ENCODE measurements at regions not wholly inside any gene's neighbourhood (a gene's known extent, or its start where the extent isn't known, plus 50 kb on each side); places are given as distances from the start of the nearest gene placed in this dataset.

- no peak overlapping the region for H3K9ac ChIP-seq (ENCODE audit: low read length)
- no peak overlapping the region for H3K4me3 ChIP-seq (ENCODE audit: low read length)
- H3K36me3 ChIP-seq (ENCODE audit: control insufficient read depth, insufficient read depth, low read length): no peaks in the 10 kb centered on the region
- H3K27me3 ChIP-seq (ENCODE audit: control insufficient read depth, insufficient read depth, low read length): no peaks in the 10 kb centered on the region
- H3K27ac ChIP-seq (ENCODE audit: low read depth, low read length): no peak overlapping the region
- no peaks in the 10 kb centered on the region for H3K4me1 ChIP-seq (ENCODE audit: control insufficient read depth, insufficient read depth, low read length)
These were observed 436.8 kb downstream of the KCNJ2 start for GRCh38 chr17:70606086-70606485.

GRCh38 chr17:70608193-70608592, 438.9 kb downstream of the KCNJ2 start:
- Histone ChIP-seq H3K4me1 (ENCODE audit: control insufficient read depth, insufficient read depth, low read length) (no peaks in the 10 kb centered on the region), H3K27ac (ENCODE audit: low read depth, low read length) (no peak overlapping the region), H3K27me3 (ENCODE audit: control insufficient read depth, insufficient read depth, low read length) (no peaks in the 10 kb centered on the region), H3K36me3 (ENCODE audit: control insufficient read depth, insufficient read depth, low read length) (no peaks in the 10 kb centered on the region), H3K4me3 (ENCODE audit: low read length) (no peak overlapping the region), H3K9ac (ENCODE audit: low read length) (no peak overlapping the region)

GRCh38 chr17:70608957-70609356, 439.6 kb downstream of the KCNJ2 start:
- no peak overlapping the region for H3K9ac ChIP-seq (ENCODE audit: low read length)
- no peak overlapping the region for H3K27ac ChIP-seq (ENCODE audit: low read depth, low read length)
- H3K4me3 ChIP-seq (ENCODE audit: low read length): no peak overlapping the region
- no peaks in the 10 kb centered on the region for H3K4me1 ChIP-seq (ENCODE audit: control insufficient read depth, insufficient read depth, low read length)
- no peaks in the 10 kb centered on the region for H3K27me3 ChIP-seq (ENCODE audit: control insufficient read depth, insufficient read depth, low read length)
- no peaks in the 10 kb centered on the region for H3K36me3 ChIP-seq (ENCODE audit: control insufficient read depth, insufficient read depth, low read length)

GRCh38 chr17:70609566-70609965, 440.2 kb downstream of the KCNJ2 start:
- H3K4me1 ChIP-seq (ENCODE audit: control insufficient read depth, insufficient read depth, low read length): no peaks in the 10 kb centered on the region
- H3K4me3 ChIP-seq (ENCODE audit: low read length): no peak overlapping the region

GRCh38 chr17:70610161-70610560, 440.8 kb downstream of the KCNJ2 start:
- Histone ChIP-seq H3K4me3 (ENCODE audit: low read length) (no peak overlapping the region), H3K36me3 (ENCODE audit: control insufficient read depth, insufficient read depth, low read length) (no peaks in the 10 kb centered on the region), H3K9ac (ENCODE audit: low read length) (no peak overlapping the region), H3K27ac (ENCODE audit: low read depth, low read length) (no peak overlapping the region), H3K27me3 (ENCODE audit: control insufficient read depth, insufficient read depth, low read length) (no peaks in the 10 kb centered on the region), H3K4me1 (ENCODE audit: control insufficient read depth, insufficient read depth, low read length) (no peaks in the 10 kb centered on the region)

More at GRCh38 chr17:70609566-70609965, 440.2 kb downstream of the KCNJ2 start:
- Histone ChIP-seq H3K9ac (ENCODE audit: low read length) (no peak overlapping the region), H3K36me3 (ENCODE audit: control insufficient read depth, insufficient read depth, low read length) (no peaks in the 10 kb centered on the region), H3K27ac (ENCODE audit: low read depth, low read length) (no peak overlapping the region), H3K27me3 (ENCODE audit: control insufficient read depth, insufficient read depth, low read length) (no peaks in the 10 kb centered on the region)

- Histone ChIP-seq H3K4me3 (ENCODE audit: low read length) (no peak overlapping the region), H3K4me1 (ENCODE audit: control insufficient read depth, insufficient read depth, low read length) (no peaks in the 10 kb centered on the region), H3K9ac (ENCODE audit: low read length) (no peak overlapping the region), H3K27ac (ENCODE audit: low read depth, low read length) (no peak overlapping the region), H3K27me3 (ENCODE audit: control insufficient read depth, insufficient read depth, low read length) (no peaks in the 10 kb centered on the region), H3K36me3 (ENCODE audit: control insufficient read depth, insufficient read depth, low read length) (no peaks in the 10 kb centered on the region)
These were observed 444.3 kb downstream of the KCNJ2 start for GRCh38 chr17:70613681-70614080.

GRCh38 chr17:70615831-70616230, 446.5 kb downstream of the KCNJ2 start:
- Histone ChIP-seq H3K27ac (ENCODE audit: low read depth, low read length) (no peak overlapping the region), H3K9ac (ENCODE audit: low read length) (no peak overlapping the region), H3K36me3 (ENCODE audit: control insufficient read depth, insufficient read depth, low read length) (no peaks in the 10 kb centered on the region), H3K4me1 (ENCODE audit: control insufficient read depth, insufficient read depth, low read length) (no peaks in the 10 kb centered on the region), H3K4me3 (ENCODE audit: low read length) (no peak overlapping the region), H3K27me3 (ENCODE audit: control insufficient read depth, insufficient read depth, low read length) (no peaks in the 10 kb centered on the region)

- no peak overlapping the region for H3K9ac ChIP-seq (ENCODE audit: low read length)
- no peak overlapping the region for H3K4me3 ChIP-seq (ENCODE audit: low read length)
- no peaks in the 10 kb centered on the region for H3K36me3 ChIP-seq (ENCODE audit: control insufficient read depth, insufficient read depth, low read length)
- H3K27ac ChIP-seq (ENCODE audit: low read depth, low read length): no peak overlapping the region
- no peaks in the 10 kb centered on the region for H3K4me1 ChIP-seq (ENCODE audit: control insufficient read depth, insufficient read depth, low read length)
- no peaks in the 10 kb centered on the region for H3K27me3 ChIP-seq (ENCODE audit: control insufficient read depth, insufficient read depth, low read length)
These were observed 449.3 kb downstream of the KCNJ2 start for GRCh38 chr17:70618641-70619040.

- Histone ChIP-seq H3K9ac (ENCODE audit: low read length) (no peak overlapping the region), H3K27ac (ENCODE audit: low read depth, low read length) (no peak overlapping the region)
These were observed 452.2 kb downstream of the KCNJ2 start for GRCh38 chr17:70621566-70621965.

GRCh38 chr17:70622368-70623260, 453.3 kb downstream of the KCNJ2 start:
- Histone ChIP-seq H3K27ac (ENCODE audit: low read depth, low read length) (no peak overlapping the region), H3K9ac (ENCODE audit: low read length) (no peak overlapping the region), H3K27me3 (ENCODE audit: control insufficient read depth, insufficient read depth, low read length) (no peaks in the 10 kb centered on the region), H3K4me3 (ENCODE audit: low read length) (no peak overlapping the region), H3K4me1 (ENCODE audit: control insufficient read depth, insufficient read depth, low read length) (no peaks in the 10 kb centered on the region), H3K36me3 (ENCODE audit: control insufficient read depth, insufficient read depth, low read length) (no peaks in the 10 kb centered on the region)

More at GRCh38 chr17:70621566-70621965, 452.2 kb downstream of the KCNJ2 start:
- H3K27me3 ChIP-seq (ENCODE audit: control insufficient read depth, insufficient read depth, low read length): no peaks in the 10 kb centered on the region
- no peaks in the 10 kb centered on the region for H3K36me3 ChIP-seq (ENCODE audit: control insufficient read depth, insufficient read depth, low read length)
- no peaks in the 10 kb centered on the region for H3K4me1 ChIP-seq (ENCODE audit: control insufficient read depth, insufficient read depth, low read length)
- H3K4me3 ChIP-seq (ENCODE audit: low read length): no peak overlapping the region

- Histone ChIP-seq H3K27ac (ENCODE audit: low read depth, low read length) (no peak overlapping the region), H3K4me1 (ENCODE audit: control insufficient read depth, insufficient read depth, low read length) (no peaks in the 10 kb centered on the region), H3K4me3 (ENCODE audit: low read length) (no peak overlapping the region), H3K9ac (ENCODE audit: low read length) (no peak overlapping the region), H3K36me3 (ENCODE audit: control insufficient read depth, insufficient read depth, low read length) (no peaks in the 10 kb centered on the region), H3K27me3 (ENCODE audit: control insufficient read depth, insufficient read depth, low read length) (no peaks in the 10 kb centered on the region)
These were observed 454.9 kb downstream of the KCNJ2 start for GRCh38 chr17:70624211-70624610.

- H3K27me3 ChIP-seq (ENCODE audit: control insufficient read depth, insufficient read depth, low read length): no peaks in the 10 kb centered on the region
- no peak overlapping the region for H3K27ac ChIP-seq (ENCODE audit: low read depth, low read length)
- H3K4me1 ChIP-seq (ENCODE audit: control insufficient read depth, insufficient read depth, low read length): no peaks in the 10 kb centered on the region
- no peaks in the 10 kb centered on the region for H3K36me3 ChIP-seq (ENCODE audit: control insufficient read depth, insufficient read depth, low read length)
- no peak overlapping the region for H3K4me3 ChIP-seq (ENCODE audit: low read length)
- H3K9ac ChIP-seq (ENCODE audit: low read length): no peak overlapping the region
These were observed 460.6 kb downstream of the KCNJ2 start for GRCh38 chr17:70629902-70630301.

GRCh38 chr17:70636517-70637133, 467.3 kb downstream of the KCNJ2 start:
- Histone ChIP-seq H3K36me3 (ENCODE audit: control insufficient read depth, insufficient read depth, low read length) (no peaks in the 10 kb centered on the region), H3K27ac (ENCODE audit: low read depth, low read length) (no peak overlapping the region), H3K4me3 (ENCODE audit: low read length) (no peak overlapping the region), H3K9ac (ENCODE audit: low read length) (no peak overlapping the region), H3K27me3 (ENCODE audit: control insufficient read depth, insufficient read depth, low read length) (no peaks in the 10 kb centered on the region), H3K4me1 (ENCODE audit: control insufficient read depth, insufficient read depth, low read length) (no peaks in the 10 kb centered on the region)
